GM19463 (cell line): ENCODE measurements at regions not wholly inside any gene's neighbourhood (a gene's known extent, or its start where the extent isn't known, plus 50 kb on each side); places are given as distances from the start of the nearest gene placed in this dataset.

ENCODE experiments used
- ATAC-seq: cut with Tn5 transposase; IDR thresholded peaks from one replicate; pipeline ENCODE4 v1.9.1; 2021; ENCODE audit warnings: mild to moderate bottlenecking, moderate library complexity; ENCODE audit not compliant: unreplicated experiment

DNA sequence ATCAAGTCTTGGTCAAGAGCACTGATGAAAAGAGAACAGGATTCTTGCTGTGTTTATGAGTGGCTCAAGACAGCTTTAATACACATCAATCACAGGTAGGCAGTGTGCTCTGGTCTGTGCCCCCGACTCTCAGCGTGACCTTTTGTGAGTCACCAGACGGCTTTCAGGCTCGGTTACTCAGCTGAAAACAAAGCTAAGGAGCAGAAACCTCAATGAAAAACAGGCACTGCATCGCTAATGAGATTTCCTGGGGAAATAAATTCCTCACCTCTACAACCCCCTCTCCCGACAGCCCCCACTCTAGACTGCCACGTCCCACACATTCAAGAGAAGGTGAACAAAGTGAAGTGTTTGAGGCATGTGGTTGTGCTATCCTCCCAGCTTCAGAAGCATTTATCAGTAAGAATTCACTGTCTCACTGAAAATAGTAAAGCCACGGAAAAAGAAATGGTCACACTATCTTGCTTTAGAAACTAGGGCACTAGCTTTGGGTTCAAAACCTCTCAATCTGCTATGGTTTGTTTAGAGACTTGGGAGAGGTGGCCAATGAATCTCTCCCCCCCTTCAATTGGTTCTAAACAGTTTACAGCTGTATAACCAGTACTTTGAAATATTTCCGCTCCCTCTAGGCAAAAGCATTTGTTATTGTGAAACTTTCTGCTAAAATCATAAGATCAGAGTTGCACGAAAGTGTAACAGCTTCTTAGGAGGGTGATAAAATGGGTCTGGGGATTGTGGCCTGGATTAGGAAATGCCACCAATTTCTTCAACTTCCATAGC, 199.5 kb upstream of the PMFBP1 start:
- no peak for ATAC-seq

- no peak for ATAC-seq
These were observed 197.3 kb upstream of the PMFBP1 start for GRCh38 chr16:72369274-72369673.

- ATAC-seq, result no peak
These were observed 195.9 kb upstream of the PMFBP1 start for GRCh38 chr16:72367851-72368250.

DNA sequence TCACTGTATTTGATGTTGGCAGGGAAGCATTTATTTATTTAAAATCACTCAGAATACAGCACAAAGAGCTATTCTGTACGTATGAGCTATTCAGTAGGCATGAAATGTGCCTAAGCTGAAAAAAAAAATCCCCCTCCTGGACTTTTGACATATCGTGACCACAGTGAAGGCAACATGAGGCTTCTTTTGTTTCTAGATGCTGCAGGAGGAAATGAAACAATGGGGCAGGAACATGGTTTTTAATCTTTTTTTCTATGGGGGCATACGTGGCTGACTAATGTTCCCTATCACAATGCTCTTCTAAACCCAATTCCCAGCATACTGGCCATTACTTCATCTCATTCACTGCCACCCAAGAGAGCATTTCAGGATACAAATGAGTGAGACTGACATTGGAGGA, 191.0 kb upstream of the PMFBP1 start:
- ATAC-seq, result no peak

GRCh38 chr16:72362476-72362875, 190.5 kb upstream of the PMFBP1 start:
- no peak for ATAC-seq

- no peak for ATAC-seq
These were observed 186.0 kb upstream of the PMFBP1 start for GRCh38 chr16:72357910-72358309.

DNA sequence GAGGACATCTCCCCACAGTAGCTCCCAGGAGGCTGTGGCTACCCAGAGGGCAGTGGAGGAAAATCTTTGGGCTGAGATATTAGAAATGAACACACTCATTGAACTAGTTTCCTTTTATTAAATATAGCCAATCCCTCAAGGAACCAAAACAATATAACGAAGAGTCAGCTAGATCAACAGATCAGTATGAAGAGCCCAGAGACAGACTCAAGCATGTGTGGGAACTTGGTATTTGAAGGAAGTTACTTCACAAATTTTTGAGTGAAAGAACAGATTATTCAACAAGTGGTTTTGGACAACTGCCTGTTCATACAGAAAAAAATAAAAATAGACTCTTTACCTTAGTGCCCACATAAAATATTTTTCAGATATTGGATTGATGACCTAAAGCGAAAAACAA, 183.6 kb upstream of the PMFBP1 start:
- ATAC-seq, result no peak

DNA sequence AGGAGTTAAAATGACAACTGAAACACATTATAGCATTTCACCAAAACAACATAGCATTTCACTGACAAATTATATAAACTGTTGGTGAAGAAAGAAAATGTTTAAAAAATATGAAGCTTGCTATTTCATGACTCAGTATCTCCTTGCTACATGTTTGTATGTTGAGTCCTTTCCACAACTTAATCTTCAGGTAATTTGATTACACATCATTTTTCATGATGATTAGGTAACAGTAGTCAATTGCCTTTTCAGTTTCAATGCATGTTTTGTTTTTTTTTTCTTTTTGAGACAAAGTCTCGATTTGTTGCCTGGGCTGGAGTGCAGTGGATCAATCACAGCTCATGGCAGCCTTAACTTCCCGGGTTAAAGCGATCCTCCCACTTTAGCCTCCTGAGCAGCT, 177.8 kb upstream of the PMFBP1 start:
- ATAC-seq, result no peak

- no peak for ATAC-seq
These were observed 161.0 kb upstream of the PMFBP1 start for GRCh38 chr16:72332926-72333325.

DNA sequence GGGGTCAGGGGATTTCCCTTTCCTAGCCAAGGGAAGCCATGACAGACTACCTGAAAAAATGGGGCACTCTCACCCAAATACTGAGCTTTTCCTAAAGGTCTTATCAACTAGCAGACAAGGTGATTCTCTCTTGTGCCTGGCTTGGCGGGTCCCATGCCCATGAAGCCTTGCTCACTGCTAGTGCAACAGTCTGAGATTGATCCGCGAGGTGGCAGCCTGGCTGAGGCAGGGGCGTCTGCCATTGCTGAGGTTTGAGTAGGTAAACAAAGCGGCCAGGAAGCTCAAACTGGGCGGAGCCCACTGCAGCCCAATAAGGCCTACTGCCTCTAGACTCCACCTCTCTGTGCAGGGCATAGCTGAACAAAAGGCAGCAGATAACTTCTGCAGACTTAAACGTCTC, 152.6 kb upstream of the PMFBP1 start:
- no peak for ATAC-seq

GRCh38 chr16:72317446-72317845, 145.5 kb upstream of the PMFBP1 start:
- ATAC-seq, result no peak

DNA sequence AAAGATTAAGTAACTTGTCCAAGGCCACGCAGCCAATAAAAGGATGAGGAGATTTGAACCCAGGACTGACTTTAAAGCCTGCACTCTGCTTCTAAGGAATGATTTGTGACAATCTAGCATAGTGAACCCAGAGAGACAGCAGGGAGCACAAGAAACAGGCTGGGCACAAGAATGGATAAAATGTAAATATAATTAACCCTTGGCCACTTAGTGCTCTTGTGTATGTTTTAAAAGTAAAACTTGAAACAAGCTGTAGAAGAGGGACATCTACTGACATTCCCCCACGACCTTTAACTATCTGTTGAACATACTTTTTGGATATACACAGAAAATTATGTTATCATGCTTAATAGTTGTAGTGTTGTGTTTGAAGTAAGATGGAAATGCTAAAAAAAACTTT, 141.9 kb upstream of the PMFBP1 start:
- no peak for ATAC-seq

DNA sequence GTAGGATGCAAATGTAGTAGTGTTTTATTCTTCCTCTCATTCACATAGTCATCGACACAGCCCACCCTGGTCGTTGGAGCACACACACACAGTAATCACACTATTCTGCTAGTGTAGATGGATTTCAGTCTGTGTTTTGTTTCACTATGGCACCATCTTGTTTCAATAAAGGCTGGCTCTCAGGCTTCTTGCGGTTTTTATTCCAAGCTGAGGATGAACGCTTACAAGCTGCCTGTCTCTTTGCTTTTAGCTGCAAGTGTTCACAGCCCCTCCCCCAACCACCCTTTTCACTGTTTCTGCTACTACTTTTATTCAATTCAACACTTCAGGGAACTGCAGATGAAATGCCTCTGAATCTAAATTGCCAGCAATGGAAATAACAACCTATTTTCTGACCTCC, 140.9 kb upstream of the PMFBP1 start:
- ATAC-seq, result no peak

DNA sequence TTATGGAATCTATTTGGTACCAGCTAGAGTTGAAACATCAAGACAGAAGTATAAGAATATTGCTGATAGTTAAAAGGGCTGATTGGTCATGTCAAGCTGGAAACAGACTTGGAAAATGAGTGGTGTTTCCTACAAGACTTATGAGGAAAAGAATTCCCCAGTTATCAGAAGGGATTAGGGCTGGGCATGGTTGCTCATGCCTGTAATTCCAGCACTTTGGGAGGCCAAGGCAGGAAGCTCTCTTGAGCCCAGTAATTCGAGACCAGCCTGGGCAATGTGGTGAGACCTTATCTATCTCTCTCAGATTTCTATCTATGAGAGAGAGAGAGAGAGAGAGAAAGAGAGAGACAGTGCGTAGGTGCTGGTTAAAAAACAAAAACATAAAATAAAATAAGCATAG, 139.5 kb upstream of the PMFBP1 start:
- ATAC-seq, result no peak

DNA sequence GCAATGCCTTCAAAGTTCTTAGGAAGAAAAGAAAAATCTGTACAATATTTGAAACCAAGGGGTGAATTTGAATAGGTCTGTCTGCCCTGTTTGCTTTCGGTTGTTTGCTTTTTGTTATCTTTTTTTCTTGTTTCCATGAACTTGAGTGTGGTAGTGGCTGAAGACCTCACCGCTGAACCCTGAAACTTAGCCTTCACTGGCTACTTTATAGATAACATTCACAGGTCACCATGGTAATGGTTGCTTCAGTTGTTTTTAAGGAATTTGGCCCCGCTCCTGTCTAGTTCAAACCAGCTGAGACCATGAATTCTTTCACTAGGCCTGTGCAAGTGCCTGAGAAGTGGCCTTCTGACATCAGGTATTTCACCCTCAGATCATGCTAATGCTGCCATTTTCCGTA, 137.0 kb upstream of the PMFBP1 start:
- ATAC-seq, result no peak

GRCh38 chr16:72308396-72308795, 136.4 kb upstream of the PMFBP1 start:
- ATAC-seq, result no peak

- ATAC-seq, result no peak
These were observed 130.4 kb upstream of the PMFBP1 start for GRCh38 chr16:72302332-72302731.

- no peak for ATAC-seq
These were observed 129.7 kb upstream of the PMFBP1 start for GRCh38 chr16:72301523-72302236.

- no peak for ATAC-seq
These were observed 128.9 kb upstream of the PMFBP1 start for GRCh38 chr16:72300892-72301291.

DNA sequence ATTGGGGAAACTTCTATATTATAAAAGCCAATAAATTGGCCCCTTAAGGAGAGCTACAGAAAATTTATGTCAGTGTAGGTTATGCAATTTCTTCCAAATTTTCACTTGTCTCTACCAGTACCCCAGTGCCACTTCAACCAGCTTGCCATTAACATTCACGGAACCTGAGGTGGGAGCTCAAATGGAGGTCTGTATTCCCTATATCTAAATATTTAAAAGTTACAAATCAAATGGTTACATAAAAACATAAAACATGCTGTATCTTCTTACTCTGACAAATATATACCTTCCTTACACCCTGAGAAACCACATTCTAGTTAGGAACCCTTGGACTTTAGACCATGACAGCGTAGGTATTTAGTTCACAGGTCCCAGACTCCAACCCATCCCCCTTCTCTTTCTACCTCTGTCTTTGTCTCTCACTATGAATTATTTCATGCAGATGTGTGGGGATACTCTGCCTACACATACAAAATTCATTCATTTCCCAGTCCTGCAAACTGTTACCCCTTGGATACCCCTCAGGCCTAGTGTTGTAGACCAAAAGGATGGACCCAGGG, 127.8 kb upstream of the PMFBP1 start:
- no peak for ATAC-seq

- no peak for ATAC-seq
These were observed 127.0 kb upstream of the PMFBP1 start for GRCh38 chr16:72298961-72299360.

DNA sequence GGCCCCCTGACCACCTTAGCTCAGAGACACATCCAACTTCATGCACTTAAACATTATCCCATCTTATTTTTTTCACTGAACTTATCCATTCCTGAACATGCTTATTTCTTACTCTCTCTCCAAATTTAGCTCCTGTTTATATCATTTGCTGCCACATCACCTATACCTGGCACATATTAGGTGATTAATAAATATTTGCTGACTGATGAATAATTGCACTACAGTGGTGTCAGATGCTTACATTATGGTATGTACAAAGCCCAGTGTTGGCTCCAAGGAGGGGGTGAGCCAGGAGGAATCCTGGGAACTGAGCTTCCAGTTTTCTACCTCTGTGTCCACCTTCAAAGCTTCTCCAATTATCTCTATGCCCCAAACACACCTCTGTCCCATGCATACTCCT, 124.0 kb upstream of the PMFBP1 start:
- no peak for ATAC-seq
